Fibroblast of lung (primary cell): ENCODE measurements at regions not wholly inside any gene's neighbourhood (a gene's known extent, or its start where the extent isn't known, plus 50 kb on each side); places are given as distances from the start of the nearest gene placed in this dataset.

Experiments
- CTCF ChIP-seq, 2 donors: IDR thresholded peaks in 1 of 2; conservative IDR thresholded peaks in 1 of 2; 1 replicate in 1 of 2; 2 replicates in 1 of 2; pipeline ENCODE4 v1.5.1; 2011 to 2012; ENCODE audit warnings: low read length in 2 of 2, control low read depth in 1 of 2, inconsistent platforms in 1 of 2, low read depth in 1 of 2, mild to moderate bottlenecking in 1 of 2
- EZH2 ChIP-seq: IDR thresholded peaks from 2 replicates; pipeline ENCODE4 v1.5.1; 2012; ENCODE audit warnings: low read length, control low read depth, mild to moderate bottlenecking; ENCODE audit errors: missing control alignments

GRCh38 chr2:195498176-195498575, 158.8 kb upstream of the SLC39A10 start:
- TF ChIP-seq CTCF (conservative IDR thresholded peaks at IDR 0.05 in 1 of 2, IDR thresholded peaks at IDR 0.05 in 1 of 2; ENCODE audit: low read depth in 1 of 2, low read length in 2 of 2): peak; percentile 40 to 58
- TF ChIP-seq EZH2: no peak
